SU-DHL-6 (cell line): ENCODE measurements at regions not wholly inside any gene's neighbourhood (a gene's known extent, or its start where the extent isn't known, plus 50 kb on each side); places are given as distances from the start of the nearest gene placed in this dataset.
"Not testable (repeated sequence)": the region's sequence is repeated elsewhere in the genome, so short reads cannot be mapped to it uniquely, and the experiment has no call there.

Experiments
- EZH2phosphoT487 ChIP-seq: fragments of 200-600 bp; sonication (generic), shearing (Covaris generic); conservative IDR thresholded peaks from 2 replicates; pipeline ENCODE4 v1.6.1; 2018; ENCODE audit warnings: mild to moderate bottlenecking, antibody characterized with exemption, low read length, moderate library complexity, mixed read lengths
- TF ChIP-seq, protein P1 (sequence below): fragments of 200-600 bp; sonication (generic); IDR thresholded peaks from one replicate; pipeline ENCODE4 v1.5.1; 2017; ENCODE audit warnings: antibody characterized with exemption, mild to moderate bottlenecking, low read length, moderate library complexity; ENCODE audit not compliant: insufficient read depth, poor library complexity, severe bottlenecking

DNA sequence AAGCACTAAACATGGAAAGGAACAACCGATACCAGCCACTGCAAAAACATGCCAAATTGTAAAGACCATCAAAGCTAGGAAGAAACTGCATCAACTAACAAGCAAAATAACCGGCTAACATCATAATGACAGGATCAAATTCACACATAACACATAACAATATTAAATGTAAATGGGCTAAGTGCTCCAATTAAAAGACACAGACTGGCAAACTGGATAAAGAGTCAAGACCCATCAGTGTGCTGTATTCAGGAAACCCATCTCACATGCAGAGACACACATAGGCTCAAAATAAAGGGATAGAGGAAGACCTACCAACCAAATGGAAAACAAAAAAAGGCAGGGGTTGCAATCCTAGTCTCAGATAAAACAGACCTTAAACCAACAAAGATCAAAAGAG lies 72.1 kb upstream of the ZNF366 start:
- TF ChIP-seq, protein P1, sequence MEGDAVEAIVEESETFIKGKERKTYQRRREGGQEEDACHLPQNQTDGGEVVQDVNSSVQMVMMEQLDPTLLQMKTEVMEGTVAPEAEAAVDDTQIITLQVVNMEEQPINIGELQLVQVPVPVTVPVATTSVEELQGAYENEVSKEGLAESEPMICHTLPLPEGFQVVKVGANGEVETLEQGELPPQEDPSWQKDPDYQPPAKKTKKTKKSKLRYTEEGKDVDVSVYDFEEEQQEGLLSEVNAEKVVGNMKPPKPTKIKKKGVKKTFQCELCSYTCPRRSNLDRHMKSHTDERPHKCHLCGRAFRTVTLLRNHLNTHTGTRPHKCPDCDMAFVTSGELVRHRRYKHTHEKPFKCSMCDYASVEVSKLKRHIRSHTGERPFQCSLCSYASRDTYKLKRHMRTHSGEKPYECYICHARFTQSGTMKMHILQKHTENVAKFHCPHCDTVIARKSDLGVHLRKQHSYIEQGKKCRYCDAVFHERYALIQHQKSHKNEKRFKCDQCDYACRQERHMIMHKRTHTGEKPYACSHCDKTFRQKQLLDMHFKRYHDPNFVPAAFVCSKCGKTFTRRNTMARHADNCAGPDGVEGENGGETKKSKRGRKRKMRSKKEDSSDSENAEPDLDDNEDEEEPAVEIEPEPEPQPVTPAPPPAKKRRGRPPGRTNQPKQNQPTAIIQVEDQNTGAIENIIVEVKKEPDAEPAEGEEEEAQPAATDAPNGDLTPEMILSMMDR, result not testable (repeated sequence)
- TF ChIP-seq EZH2phosphoT487, result not testable (repeated sequence)
